ENCODE measurements at regions not wholly inside any gene's neighbourhood (a gene's known extent, or its start where the extent isn't known, plus 50 kb on each side); places are given as distances from the start of the nearest gene placed in this dataset.

DNA sequence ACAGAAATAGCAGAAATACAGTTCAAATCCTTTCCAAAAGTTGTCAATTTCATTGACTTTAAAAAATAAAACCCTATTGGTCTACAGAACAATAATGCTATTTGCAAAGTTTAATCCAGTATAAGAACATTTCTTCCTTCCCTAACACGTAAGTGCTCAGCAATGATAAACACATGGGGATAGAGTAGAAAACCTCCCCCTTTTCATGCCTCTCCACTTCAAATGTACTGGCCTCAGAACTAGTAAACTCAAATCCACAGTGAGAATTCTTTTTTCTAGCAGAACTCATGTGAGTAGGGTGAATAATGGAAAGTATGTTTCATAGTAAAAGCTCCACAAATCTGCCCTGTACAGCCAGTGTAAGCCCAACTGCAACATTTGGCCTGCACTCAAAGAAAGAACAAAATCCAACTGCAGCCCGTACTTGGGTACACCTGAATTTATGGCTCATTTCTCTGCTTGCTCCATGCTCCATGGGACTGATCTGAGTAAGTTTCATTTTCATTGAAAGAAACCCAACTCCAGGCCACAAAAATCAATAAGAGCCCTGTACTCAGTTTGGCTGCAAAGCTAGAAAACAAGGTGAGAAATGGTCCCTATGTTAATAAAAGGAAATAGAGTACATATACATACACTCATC lies 115.0 kb upstream of the RMDN2 start:
- H3K4me1 ChIP-seq (ENCODE audit: control insufficient read depth, insufficient read depth, low read length) = no peaks in the 10 kb centered on the region
- no peak overlapping the region for H3K27ac ChIP-seq (ENCODE audit: low read depth, low read length)
- no peaks in the 10 kb centered on the region for H3K27me3 ChIP-seq (ENCODE audit: control insufficient read depth, insufficient read depth, low read length)
- H3K9me3 ChIP-seq (ENCODE audit: control insufficient read depth, insufficient read depth, low read depth, low read length) = peaks cover 17% of the 10 kb centered on the region
- H3K36me3 ChIP-seq (ENCODE audit: control insufficient read depth, insufficient read depth, low read length) = no peaks in the 10 kb centered on the region
- H3K9ac ChIP-seq (ENCODE audit: low read length) = no peak overlapping the region
- no peak overlapping the region for H3K4me3 ChIP-seq (ENCODE audit: low read depth, low read length)

DNA sequence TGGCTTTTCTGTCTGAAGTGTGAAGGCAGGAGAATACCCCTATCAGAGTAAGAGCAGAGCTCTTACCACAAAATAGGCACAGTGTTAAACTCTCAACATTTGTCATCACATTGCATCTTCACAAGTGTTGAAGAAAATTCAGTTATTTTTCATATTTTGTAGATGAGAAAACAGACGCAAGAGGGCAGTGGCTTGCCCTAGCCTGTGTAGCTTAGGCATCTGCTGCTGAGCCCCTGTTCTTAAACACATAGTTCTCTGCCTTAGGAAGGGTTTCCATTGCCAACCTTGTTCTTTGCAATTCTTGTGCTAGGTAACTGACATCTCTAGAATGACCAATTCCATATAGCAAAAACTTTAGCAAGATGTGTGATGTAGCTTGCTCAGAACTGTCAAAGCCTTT lies 112.7 kb upstream of the RMDN2 start:
- peaks cover 13% of the 10 kb centered on the region for H3K9me3 ChIP-seq (ENCODE audit: control insufficient read depth, insufficient read depth, low read depth, low read length)
- H3K9ac ChIP-seq (ENCODE audit: low read length) = no peak overlapping the region
- H3K27ac ChIP-seq (ENCODE audit: low read depth, low read length) = no peak overlapping the region
- H3K27me3 ChIP-seq (ENCODE audit: control insufficient read depth, insufficient read depth, low read length) = no peaks in the 10 kb centered on the region
- H3K4me1 ChIP-seq (ENCODE audit: control insufficient read depth, insufficient read depth, low read length) = no peaks in the 10 kb centered on the region
- H3K4me3 ChIP-seq (ENCODE audit: low read depth, low read length) = no peak overlapping the region
- no peaks in the 10 kb centered on the region for H3K36me3 ChIP-seq (ENCODE audit: control insufficient read depth, insufficient read depth, low read length)

DNA sequence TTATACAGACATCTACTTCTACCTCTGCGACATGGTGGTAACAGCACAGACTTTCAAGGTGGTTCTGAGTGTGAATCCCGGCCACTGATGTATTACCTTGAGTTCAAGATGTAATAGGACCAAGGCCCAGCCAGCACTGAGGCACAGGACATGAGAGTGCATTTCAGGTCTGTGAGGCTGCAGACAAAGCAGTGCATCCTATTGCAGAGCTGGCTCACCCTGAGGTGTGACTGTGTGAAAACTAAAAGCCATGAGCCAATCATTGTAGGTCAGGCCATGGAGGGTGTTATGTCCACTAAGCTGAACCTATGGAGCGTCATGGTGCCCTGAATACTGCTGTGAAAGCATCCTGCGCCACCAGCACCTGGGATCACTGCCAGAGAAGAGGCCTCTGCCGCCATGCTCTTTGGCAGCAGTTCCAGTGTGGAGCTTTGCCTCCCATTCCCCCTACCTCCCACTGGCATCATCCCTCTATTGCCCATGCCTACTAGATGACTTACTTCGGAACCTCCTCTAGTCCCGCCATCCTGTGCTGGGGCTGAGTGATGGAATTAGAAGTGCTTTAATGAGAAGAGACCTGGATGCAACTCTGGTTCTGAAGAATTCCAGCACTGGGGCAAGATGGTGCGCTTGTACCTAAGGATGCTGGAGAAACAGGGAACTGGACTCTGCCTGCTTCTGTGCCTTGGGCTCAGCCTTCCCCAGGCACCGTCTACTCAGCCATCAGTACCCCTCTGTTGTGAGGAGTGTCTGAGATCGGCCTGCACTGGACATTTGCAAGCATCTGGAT lies 112.0 kb upstream of the RMDN2 start:
- Histone ChIP-seq H3K27me3 (ENCODE audit: control insufficient read depth, insufficient read depth, low read length) (no peaks in the 10 kb centered on the region), H3K4me3 (ENCODE audit: low read depth, low read length) (no peak overlapping the region), H3K9ac (ENCODE audit: low read length) (no peak overlapping the region), H3K9me3 (ENCODE audit: control insufficient read depth, insufficient read depth, low read depth, low read length) (peaks cover 7% of the 10 kb centered on the region), H3K27ac (ENCODE audit: low read depth, low read length) (no peak overlapping the region), H3K36me3 (ENCODE audit: control insufficient read depth, insufficient read depth, low read length) (no peaks in the 10 kb centered on the region), H3K4me1 (ENCODE audit: control insufficient read depth, insufficient read depth, low read length) (no peaks in the 10 kb centered on the region)

DNA sequence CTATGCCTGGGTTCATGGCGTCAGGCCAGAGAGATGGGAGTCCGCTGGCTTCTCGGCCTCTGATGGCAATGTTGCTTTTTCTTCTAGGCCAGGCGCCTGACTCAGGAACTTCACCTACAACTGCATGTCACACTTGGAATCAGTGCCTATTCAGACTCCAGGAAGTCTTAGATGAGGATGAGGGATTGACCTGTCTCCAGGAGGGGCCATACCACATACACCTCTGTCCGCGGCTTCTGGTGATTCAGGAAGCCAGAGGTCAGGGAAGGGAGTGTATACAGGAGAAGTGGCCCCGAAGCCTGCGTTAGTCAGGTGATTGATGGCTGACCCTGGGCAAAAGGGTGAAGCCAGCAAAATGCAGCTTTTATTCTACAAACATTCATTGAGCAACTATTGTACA lies 109.1 kb upstream of the RMDN2 start:
- H3K4me1 ChIP-seq (ENCODE audit: control insufficient read depth, insufficient read depth, low read length) = peaks cover 6% of the 10 kb centered on the region; the same call in 1 of the 2 replicates
- no peaks in the 10 kb centered on the region for H3K36me3 ChIP-seq (ENCODE audit: control insufficient read depth, insufficient read depth, low read length)
- no peak overlapping the region for H3K9ac ChIP-seq (ENCODE audit: low read length)
- H3K4me3 ChIP-seq (ENCODE audit: low read depth, low read length) = no peak overlapping the region
- no peak overlapping the region for H3K27ac ChIP-seq (ENCODE audit: low read depth, low read length)
- H3K27me3 ChIP-seq (ENCODE audit: control insufficient read depth, insufficient read depth, low read length) = no peaks in the 10 kb centered on the region
- peaks cover 8% of the 10 kb centered on the region; the same call in 1 of the 2 replicates for H3K9me3 ChIP-seq (ENCODE audit: control insufficient read depth, insufficient read depth, low read depth, low read length)

DNA sequence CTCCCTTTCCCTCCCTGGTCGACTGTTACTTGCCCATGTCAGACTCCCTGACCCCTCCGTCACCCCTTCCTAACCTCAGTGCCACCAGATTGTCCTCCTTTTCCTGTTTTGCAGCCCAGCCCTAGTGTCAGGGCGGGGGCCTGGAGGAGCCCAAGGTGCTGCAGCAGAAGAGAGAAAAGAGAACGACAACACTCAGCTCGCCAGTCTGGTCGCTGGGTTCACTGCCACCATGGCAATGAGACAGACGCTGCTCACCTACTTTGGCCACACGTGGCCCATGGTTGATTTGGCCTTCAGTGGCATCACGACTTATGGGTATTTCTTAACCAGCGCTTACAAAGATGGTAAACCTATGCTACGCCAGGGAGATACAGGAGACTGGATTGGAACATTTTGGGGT lies 108.4 kb upstream of the RMDN2 start:
- Histone ChIP-seq H3K27ac (ENCODE audit: low read depth, low read length) (no peak overlapping the region), H3K4me1 (ENCODE audit: control insufficient read depth, insufficient read depth, low read length) (peaks cover 6% of the 10 kb centered on the region; the same call in 1 of the 2 replicates), H3K36me3 (ENCODE audit: control insufficient read depth, insufficient read depth, low read length) (no peaks in the 10 kb centered on the region), H3K9me3 (ENCODE audit: control insufficient read depth, insufficient read depth, low read depth, low read length) (peaks cover 10% of the 10 kb centered on the region; the same call in 1 of the 2 replicates), H3K9ac (ENCODE audit: low read length) (no peak overlapping the region), H3K4me3 (ENCODE audit: low read depth, low read length) (no peak overlapping the region), H3K27me3 (ENCODE audit: control insufficient read depth, insufficient read depth, low read length) (no peaks in the 10 kb centered on the region)

DNA sequence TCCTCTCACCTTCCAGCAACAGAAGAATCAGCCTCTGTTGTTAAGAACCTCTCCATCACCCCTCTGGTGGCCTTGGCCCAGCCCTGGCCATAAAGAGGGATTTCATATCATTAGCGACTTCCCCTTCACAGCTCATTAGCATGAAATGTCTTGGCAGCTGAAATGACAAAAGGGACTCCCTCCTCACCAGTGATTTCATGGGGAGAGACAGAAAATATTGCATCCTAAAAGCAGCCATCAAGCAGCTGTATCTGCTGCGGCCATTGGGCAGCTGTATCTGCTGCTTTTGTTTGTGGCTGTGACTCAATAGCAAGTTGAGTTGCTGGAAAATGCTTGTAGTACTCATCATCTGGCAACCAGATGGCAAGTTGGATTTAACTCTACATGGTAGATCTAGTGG lies 105.9 kb upstream of the RMDN2 start:
- no peaks in the 10 kb centered on the region for H3K27me3 ChIP-seq (ENCODE audit: control insufficient read depth, insufficient read depth, low read length)
- H3K4me1 ChIP-seq (ENCODE audit: control insufficient read depth, insufficient read depth, low read length) = peaks cover 6% of the 10 kb centered on the region; the same call in 1 of the 2 replicates
- H3K9me3 ChIP-seq (ENCODE audit: control insufficient read depth, insufficient read depth, low read depth, low read length) = peaks cover 10% of the 10 kb centered on the region; the same call in 1 of the 2 replicates
- H3K36me3 ChIP-seq (ENCODE audit: control insufficient read depth, insufficient read depth, low read length) = no peaks in the 10 kb centered on the region
- H3K4me3 ChIP-seq (ENCODE audit: low read depth, low read length) = no peak overlapping the region
- no peak overlapping the region for H3K9ac ChIP-seq (ENCODE audit: low read length)
- H3K27ac ChIP-seq (ENCODE audit: low read depth, low read length) = no peak overlapping the region

DNA sequence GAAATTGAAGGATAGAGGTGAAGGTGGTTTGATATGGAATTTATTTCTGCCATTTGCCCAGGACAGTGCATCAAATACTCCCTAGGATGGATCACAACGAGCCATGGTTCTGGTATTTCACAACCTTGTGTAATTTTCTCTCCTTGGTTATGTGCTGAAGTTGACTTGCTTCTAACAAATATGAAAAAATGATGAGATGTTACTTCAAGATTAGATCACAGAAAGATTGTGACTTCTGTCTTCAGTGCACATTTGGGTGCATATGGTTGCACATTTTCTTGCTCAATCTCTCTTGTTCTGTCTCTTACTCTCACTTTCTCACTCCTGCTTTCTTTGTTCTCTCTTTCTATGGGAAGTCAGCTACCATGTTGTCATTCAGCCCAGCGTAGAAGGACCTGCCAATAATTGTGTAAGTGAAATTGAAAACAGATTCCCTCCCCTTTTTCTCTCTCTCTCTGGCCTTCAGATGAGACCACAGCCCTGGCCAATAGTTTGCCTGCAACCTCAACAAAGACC lies 104.6 kb upstream of the RMDN2 start:
- H3K27me3 ChIP-seq (ENCODE audit: control insufficient read depth, insufficient read depth, low read length) = no peaks in the 10 kb centered on the region
- H3K4me3 ChIP-seq (ENCODE audit: low read depth, low read length) = no peak overlapping the region
- H3K27ac ChIP-seq (ENCODE audit: low read depth, low read length) = no peak overlapping the region
- no peak overlapping the region for H3K9ac ChIP-seq (ENCODE audit: low read length)
- peaks cover 10% of the 10 kb centered on the region; the same call in 1 of the 2 replicates for H3K9me3 ChIP-seq (ENCODE audit: control insufficient read depth, insufficient read depth, low read depth, low read length)
- peaks cover 6% of the 10 kb centered on the region; the same call in 1 of the 2 replicates for H3K4me1 ChIP-seq (ENCODE audit: control insufficient read depth, insufficient read depth, low read length)
- H3K36me3 ChIP-seq (ENCODE audit: control insufficient read depth, insufficient read depth, low read length) = no peaks in the 10 kb centered on the region

DNA sequence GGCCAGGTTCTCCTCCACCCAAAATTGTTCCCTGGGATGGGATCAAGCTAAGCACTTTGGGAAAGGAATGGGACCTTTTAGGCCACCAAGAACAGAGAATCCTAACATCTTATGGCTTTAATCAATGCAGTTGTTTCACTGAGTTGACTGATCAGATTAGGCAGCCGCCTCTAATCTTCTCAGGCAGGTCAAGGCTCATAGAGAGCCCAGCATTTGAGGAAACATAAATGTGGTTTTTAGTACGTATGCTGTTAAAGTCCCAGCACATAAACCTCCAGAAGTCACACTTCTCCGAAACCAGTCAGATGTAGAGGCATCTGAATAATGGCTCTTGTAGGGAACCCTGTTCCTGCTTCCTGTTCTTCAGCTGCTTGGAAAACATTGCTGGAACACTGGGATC lies 99.5 kb upstream of the RMDN2 start:
- H3K4me3 ChIP-seq (ENCODE audit: low read depth, low read length) = no peak overlapping the region
- H3K36me3 ChIP-seq (ENCODE audit: control insufficient read depth, insufficient read depth, low read length) = no peaks in the 10 kb centered on the region
- H3K27me3 ChIP-seq (ENCODE audit: control insufficient read depth, insufficient read depth, low read length) = no peaks in the 10 kb centered on the region
- no peak overlapping the region for H3K27ac ChIP-seq (ENCODE audit: low read depth, low read length)
- no peaks in the 10 kb centered on the region; the same call in 1 of the 2 replicates for H3K4me1 ChIP-seq (ENCODE audit: control insufficient read depth, insufficient read depth, low read length)
- no peak overlapping the region for H3K9ac ChIP-seq (ENCODE audit: low read length)
- peaks cover 6% of the 10 kb centered on the region; the same call in 1 of the 2 replicates for H3K9me3 ChIP-seq (ENCODE audit: control insufficient read depth, insufficient read depth, low read depth, low read length)

DNA sequence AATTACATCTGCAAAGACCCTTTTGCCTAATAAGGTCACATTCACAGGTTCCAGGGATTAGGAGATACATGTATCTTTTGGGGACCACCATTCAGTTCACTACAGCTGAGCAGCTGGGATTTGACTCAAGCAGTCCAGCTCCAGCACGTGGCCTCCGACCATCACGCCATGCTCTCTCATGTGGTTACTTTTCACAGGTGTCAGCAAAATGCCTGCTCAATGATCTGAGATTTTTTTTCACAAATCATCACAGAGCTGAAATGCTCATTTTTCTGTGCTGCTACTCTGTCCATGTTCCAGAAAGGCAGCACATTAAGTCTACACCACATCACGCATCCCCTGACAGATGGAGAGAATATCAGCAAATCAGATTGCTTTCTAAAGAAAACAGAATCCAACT lies 98.5 kb upstream of the RMDN2 start:
- no peaks in the 10 kb centered on the region for H3K36me3 ChIP-seq (ENCODE audit: control insufficient read depth, insufficient read depth, low read length)
- no peaks in the 10 kb centered on the region for H3K27me3 ChIP-seq (ENCODE audit: control insufficient read depth, insufficient read depth, low read length)
- no peak overlapping the region for H3K4me3 ChIP-seq (ENCODE audit: low read depth, low read length)
- H3K9ac ChIP-seq (ENCODE audit: low read length) = no peak overlapping the region
- no peak overlapping the region for H3K27ac ChIP-seq (ENCODE audit: low read depth, low read length)
- H3K9me3 ChIP-seq (ENCODE audit: control insufficient read depth, insufficient read depth, low read depth, low read length) = no peaks in the 10 kb centered on the region
- no peaks in the 10 kb centered on the region; the same call in 1 of the 2 replicates for H3K4me1 ChIP-seq (ENCODE audit: control insufficient read depth, insufficient read depth, low read length)

DNA sequence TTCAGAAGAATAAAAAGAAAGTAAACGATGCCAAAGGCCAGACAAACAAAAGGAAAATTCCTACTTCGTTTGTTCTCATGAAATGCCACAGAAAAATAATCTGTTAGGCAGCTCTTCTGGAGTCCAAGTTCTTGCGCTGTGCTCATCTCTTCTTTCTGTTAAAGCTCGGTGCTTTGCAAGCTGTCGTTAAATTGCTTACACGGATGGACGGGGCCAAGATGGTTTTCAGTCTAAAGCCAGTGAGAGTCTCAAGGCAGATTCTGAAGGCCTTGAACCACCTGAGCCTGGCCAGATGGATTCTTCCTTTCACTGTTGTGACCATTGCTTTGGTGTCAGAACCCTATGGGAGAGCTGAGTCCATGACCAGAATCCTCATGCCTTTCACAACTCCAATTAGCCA lies 97.6 kb upstream of the RMDN2 start:
- Histone ChIP-seq H3K27ac (ENCODE audit: low read depth, low read length) (no peak overlapping the region), H3K4me3 (ENCODE audit: low read depth, low read length) (no peak overlapping the region), H3K9me3 (ENCODE audit: control insufficient read depth, insufficient read depth, low read depth, low read length) (no peaks in the 10 kb centered on the region), H3K4me1 (ENCODE audit: control insufficient read depth, insufficient read depth, low read length) (no peaks in the 10 kb centered on the region; the same call in 1 of the 2 replicates), H3K27me3 (ENCODE audit: control insufficient read depth, insufficient read depth, low read length) (no peaks in the 10 kb centered on the region), H3K9ac (ENCODE audit: low read length) (no peak overlapping the region), H3K36me3 (ENCODE audit: control insufficient read depth, insufficient read depth, low read length) (no peaks in the 10 kb centered on the region)

DNA sequence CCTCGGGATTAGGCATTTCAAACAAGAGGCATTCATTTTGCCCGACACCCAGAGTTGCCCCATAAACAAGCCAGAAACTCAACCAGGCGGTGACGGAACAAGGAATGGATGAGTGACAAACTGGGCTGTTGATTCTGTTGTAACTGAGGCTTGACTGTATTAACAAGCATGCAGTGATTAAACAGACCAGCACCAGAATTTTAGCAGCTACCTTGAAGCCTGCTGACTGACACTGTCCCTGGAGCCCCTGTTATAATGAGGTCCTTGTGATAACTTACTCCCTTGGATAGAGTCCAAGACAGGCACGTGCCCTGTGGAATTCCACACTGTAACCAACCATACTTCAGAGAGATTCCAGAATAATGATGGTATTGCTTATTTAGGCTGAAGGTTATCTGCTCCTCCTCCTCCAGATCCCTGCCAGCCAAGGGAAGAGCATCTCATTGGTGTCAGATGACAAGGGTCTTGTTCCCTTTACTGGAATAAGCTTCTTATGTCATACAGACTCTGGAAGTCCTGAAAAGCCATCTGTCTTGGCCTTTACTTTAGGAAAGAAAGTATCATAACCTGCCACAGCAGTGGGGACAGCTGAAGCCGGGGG lies 97.1 kb upstream of the RMDN2 start:
- Histone ChIP-seq H3K9ac (ENCODE audit: low read length) (no peak overlapping the region), H3K36me3 (ENCODE audit: control insufficient read depth, insufficient read depth, low read length) (no peaks in the 10 kb centered on the region), H3K27ac (ENCODE audit: low read depth, low read length) (no peak overlapping the region), H3K9me3 (ENCODE audit: control insufficient read depth, insufficient read depth, low read depth, low read length) (no peaks in the 10 kb centered on the region), H3K27me3 (ENCODE audit: control insufficient read depth, insufficient read depth, low read length) (no peaks in the 10 kb centered on the region), H3K4me3 (ENCODE audit: low read depth, low read length) (no peak overlapping the region), H3K4me1 (ENCODE audit: control insufficient read depth, insufficient read depth, low read length) (no peaks in the 10 kb centered on the region; the same call in 1 of the 2 replicates)
